Fibroblast of peridontal ligament (primary cell): ENCODE measurements at regions not wholly inside any gene's neighbourhood (a gene's known extent, or its start where the extent isn't known, plus 50 kb on each side); places are given as distances from the start of the nearest gene placed in this dataset.
A peak's percentile ranks its signal among the peaks of the same experiment; 100 is the strongest.
"Not testable (repeated sequence)": the region's sequence is repeated elsewhere in the genome, so short reads cannot be mapped to it uniquely, and the experiment has no call there.

ENCODE experiments used
- DNase-seq: peaks from one replicate; pipeline ENCODE4 v3.0.0-alpha.2; 2010; ENCODE audit errors: extremely low read depth

GRCh38 chr1:207243442-207244408 is 77.8 kb upstream of the CD55 start:
- no peak for DNase-seq

GRCh38 chr1:207244409-207244801 is 77.1 kb upstream of the CD55 start:
- DNase-seq: no peak

GRCh38 chr1:207245124-207245523 is 76.4 kb upstream of the CD55 start:
- DNase-seq: no peak

GRCh38 chr1:207248544-207249198 is 72.8 kb upstream of the CD55 start:
- DNase-seq: no peak

GRCh38 chr1:207250431-207250830 is 71.0 kb upstream of the CD55 start:
- DNase-seq: no peak

GRCh38 chr1:207251066-207251465 is 70.4 kb upstream of the CD55 start:
- no peak for DNase-seq

GRCh38 chr1:207256869-207257268 is 64.6 kb upstream of the CD55 start:
- no peak for DNase-seq

GRCh38 chr1:207259391-207259790 is 62.1 kb upstream of the CD55 start:
- peak; percentile 37 for DNase-seq

GRCh38 chr1:207261971-207262370 is 59.5 kb upstream of the CD55 start:
- DNase-seq: no peak

GRCh38 chr1:207262891-207263290 is 58.6 kb upstream of the CD55 start:
- not testable (repeated sequence) for DNase-seq

- DNase-seq: no peak
These were observed 56.7 kb upstream of the CD55 start for GRCh38 chr1:207264663-207265252.

GRCh38 chr1:207268337-207268736 is 53.1 kb upstream of the CD55 start:
- no peak for DNase-seq

GRCh38 chr1:207268753-207269511 is 52.5 kb upstream of the CD55 start:
- no peak for DNase-seq
